Type B pancreatic cell (in vitro differentiated cells): ENCODE measurements at regions not wholly inside any gene's neighbourhood (a gene's known extent, or its start where the extent isn't known, plus 50 kb on each side); places are given as distances from the start of the nearest gene placed in this dataset.

Source experiments
- DNase-seq: peaks from one replicate; pipeline ENCODE4 v3.0.0; 2021; ENCODE audit warnings: mixed read lengths; ENCODE audit not compliant: unreplicated experiment; ENCODE audit errors: extremely low spot score
- H3K27ac Mint-ChIP-seq: 2 replicates; pipeline ENCODE4 v1.8.0; 2021; ENCODE audit warnings: mild to moderate bottlenecking, mixed read lengths
- H3K27me3 Mint-ChIP-seq: 2 replicates; pipeline ENCODE4 v1.8.0; 2021; ENCODE audit warnings: mixed read lengths
- H3K36me3 Mint-ChIP-seq: 2 replicates; pipeline ENCODE4 v1.8.0; 2021; ENCODE audit warnings: mixed read lengths
- H3K4me1 Mint-ChIP-seq: one replicate; pipeline ENCODE4 v1.8.0; 2021; ENCODE audit warnings: mixed read lengths; ENCODE audit not compliant: unreplicated experiment
- H3K4me3 Mint-ChIP-seq: 2 replicates; pipeline ENCODE4 v1.8.0; 2021; ENCODE audit warnings: mild to moderate bottlenecking, mixed read lengths
- H3K9me3 Mint-ChIP-seq: 2 replicates; pipeline ENCODE4 v1.8.0; 2021; ENCODE audit warnings: mixed read lengths
- CTCF ChIP-seq: fragments of 200-600 bp; sonication (generic); conservative IDR thresholded peaks from 2 replicates; pipeline ENCODE4 v1.5.0; 2021; ENCODE audit warnings: antibody characterized with exemption, mild to moderate bottlenecking

- no peak for DNase-seq
- no peak for TF ChIP-seq CTCF
- Mint-ChIP-seq H3K27me3 (no peaks in the 10 kb centered on the region), H3K36me3 (no peaks in the 10 kb centered on the region), H3K27ac (no peak overlapping the region), H3K4me3 (no peak overlapping the region), H3K4me1 (peaks cover 3% of the 10 kb centered on the region), H3K9me3 (no peaks in the 10 kb centered on the region)
These were observed 626.3 kb downstream of the POM121L12 start for GRCh38 chr7:53661645-53662217.

GRCh38 chr7:53672681-53673080 is 637.2 kb downstream of the POM121L12 start:
- Mint-ChIP-seq H3K4me3 (no peak overlapping the region), H3K9me3 (no peaks in the 10 kb centered on the region), H3K27me3 (no peaks in the 10 kb centered on the region), H3K36me3 (no peaks in the 10 kb centered on the region), H3K27ac (no peak overlapping the region), H3K4me1 (no peaks in the 10 kb centered on the region)
- DNase-seq = no peak
- no peak for TF ChIP-seq CTCF

GRCh38 chr7:53675835-53676234 is 640.4 kb downstream of the POM121L12 start:
- DNase-seq = no peak
- Mint-ChIP-seq H3K4me3 (no peak overlapping the region), H3K4me1 (no peaks in the 10 kb centered on the region), H3K27ac (no peak overlapping the region), H3K36me3 (no peaks in the 10 kb centered on the region), H3K9me3 (no peaks in the 10 kb centered on the region), H3K27me3 (no peaks in the 10 kb centered on the region)
- no peak for TF ChIP-seq CTCF

GRCh38 chr7:53684693-53685092 is 649.3 kb downstream of the POM121L12 start:
- Mint-ChIP-seq H3K36me3 (no peaks in the 10 kb centered on the region), H3K4me3 (no peak overlapping the region), H3K27me3 (no peaks in the 10 kb centered on the region), H3K4me1 (no peaks in the 10 kb centered on the region), H3K9me3 (no peaks in the 10 kb centered on the region), H3K27ac (no peak overlapping the region)
- no peak for TF ChIP-seq CTCF
- no peak for DNase-seq

GRCh38 chr7:53690411-53690810 is 655.0 kb downstream of the POM121L12 start:
- Mint-ChIP-seq H3K4me1 (no peaks in the 10 kb centered on the region), H3K27ac (no peak overlapping the region), H3K4me3 (no peak overlapping the region), H3K36me3 (no peaks in the 10 kb centered on the region), H3K27me3 (no peaks in the 10 kb centered on the region), H3K9me3 (no peaks in the 10 kb centered on the region)
- DNase-seq = no peak
- no peak for TF ChIP-seq CTCF

GRCh38 chr7:53697913-53698312 is 662.5 kb downstream of the POM121L12 start:
- Mint-ChIP-seq H3K9me3 (no peaks in the 10 kb centered on the region), H3K4me1 (no peaks in the 10 kb centered on the region), H3K27ac (no peak overlapping the region), H3K36me3 (no peaks in the 10 kb centered on the region), H3K27me3 (no peaks in the 10 kb centered on the region), H3K4me3 (no peak overlapping the region)
- no peak for DNase-seq
- no peak for TF ChIP-seq CTCF
